GM23338 (cell line): ENCODE measurements at regions not wholly inside any gene's neighbourhood (a gene's known extent, or its start where the extent isn't known, plus 50 kb on each side); places are given as distances from the start of the nearest gene placed in this dataset.
A peak's percentile ranks its signal among the peaks of the same experiment; 100 is the strongest.

Experiments used
- ATAC-seq: fragments of 200-7000 bp; cut with Tn5 transposase; 3 replicates; pipeline ENCODE4 v1.9.1; 2020
- DNase-seq: peaks from one replicate; pipeline ENCODE4 v3.0.0-alpha.2; 2015; ENCODE audit warnings: low spot score
- H2AFZ ChIP-seq: fragments of 200-600 bp; sonication (generic); 2 replicates; pipeline ENCODE4 v1.8.0; 2016; ENCODE audit warnings: antibody characterized with exemption, mild to moderate bottlenecking, moderate library complexity
- H3F3A ChIP-seq: fragments of 200-600 bp; sonication (generic); replicated peaks from 2 replicates; pipeline ENCODE4 v1.8.0; 2017; ENCODE audit warnings: antibody characterized with exemption, mixed run types, low read depth
- H3K27ac ChIP-seq: fragments of 200-600 bp; sonication (generic); 2 replicates; pipeline ENCODE4 v1.6.1; 2016; ENCODE audit warnings: low read depth
- H3K27me3 ChIP-seq: fragments of 200-600 bp; sonication (generic); 2 replicates; pipeline ENCODE4 v1.8.0; 2016; ENCODE audit warnings: mild to moderate bottlenecking, mixed run types, moderate library complexity; ENCODE audit not compliant: insufficient read depth
- H3K36me3 ChIP-seq: fragments of 200-600 bp; sonication (generic); 2 replicates; pipeline ENCODE4 v1.8.0; 2016; ENCODE audit warnings: mild to moderate bottlenecking; ENCODE audit not compliant: insufficient read depth
- H3K4me1 ChIP-seq: fragments of 200-600 bp; sonication (generic); 2 replicates; pipeline ENCODE4 v1.8.0; 2016; ENCODE audit warnings: mild to moderate bottlenecking, moderate library complexity; ENCODE audit not compliant: insufficient read depth
- H3K4me2 ChIP-seq: fragments of 200-600 bp; sonication (generic); 2 replicates; pipeline ENCODE4 v1.7.1; 2017; ENCODE audit warnings: mixed run types
- H3K4me3 ChIP-seq: fragments of 200-600 bp; sonication (generic); 2 replicates; pipeline ENCODE4 v1.6.1; 2016; ENCODE audit warnings: mixed run types
- H3K79me2 ChIP-seq: fragments of 200-600 bp; sonication (generic); replicated peaks from 2 replicates; pipeline ENCODE4 v1.8.0; 2017; ENCODE audit warnings: mild to moderate bottlenecking; ENCODE audit not compliant: insufficient read depth
- H3K9me2 ChIP-seq: fragments of 200-600 bp; sonication (generic); 2 replicates; pipeline ENCODE4 v1.8.0; 2017; ENCODE audit not compliant: insufficient read depth
- H4K20me1 ChIP-seq: fragments of 200-600 bp; sonication (generic); replicated peaks from 2 replicates; pipeline ENCODE4 v1.8.0; 2017; ENCODE audit warnings: mild to moderate bottlenecking; ENCODE audit not compliant: insufficient read depth
- H3K27ac Mint-ChIP-seq: 2 replicates; pipeline ENCODE4 v1.8.0; 2020; ENCODE audit warnings: inconsistent platforms, mild to moderate bottlenecking, moderate library complexity, mixed read lengths
- H3K27me3 Mint-ChIP-seq: 3 replicates; pipeline ENCODE4 v1.8.0; 2022; ENCODE audit warnings: low read depth, mild to moderate bottlenecking, moderate library complexity, mixed read lengths, inconsistent platforms; ENCODE audit not compliant: insufficient read depth, poor library complexity
- H3K36me3 Mint-ChIP-seq: 3 replicates; pipeline ENCODE4 v1.8.0; 2021; ENCODE audit warnings: low read depth, mild to moderate bottlenecking, inconsistent platforms, moderate library complexity, mixed read lengths
- H3K4me1 Mint-ChIP-seq: 3 replicates; pipeline ENCODE4 v1.8.0; 2020; ENCODE audit warnings: mild to moderate bottlenecking, inconsistent platforms, mixed read lengths
- H3K4me3 Mint-ChIP-seq: 3 replicates; pipeline ENCODE4 v1.8.0; 2021; ENCODE audit warnings: moderate library complexity, mild to moderate bottlenecking, inconsistent platforms, mixed read lengths
- H3K9me3 Mint-ChIP-seq: 3 replicates; pipeline ENCODE4 v1.8.0; 2020; ENCODE audit warnings: moderate library complexity, mild to moderate bottlenecking, inconsistent platforms, mixed read lengths
- CREB1 ChIP-seq: fragments of 250-450 bp; sonication (Bioruptor Pico); IDR thresholded peaks from 2 replicates; pipeline ENCODE4 v1.5.0; 2020; ENCODE audit warnings: low read depth, mild to moderate bottlenecking, moderate library complexity
- CTCF ChIP-seq, 2 experiments: fragments of 200-600 bp in 1 of 2; sonication (generic) in 1 of 2; conservative IDR thresholded peaks; 2 replicates each; pipeline versions ENCODE4 v1.5.1 to v1.6.1; 2016 to 2017; ENCODE audit warnings: antibody characterized with exemption in 2 of 2, low read depth in 2 of 2, mild to moderate bottlenecking in 2 of 2, moderate library complexity in 1 of 2
- ETS1 ChIP-seq: IDR thresholded peaks from 2 replicates; pipeline ENCODE4 v1.6.1; 2016; ENCODE audit warnings: antibody characterized with exemption
- EZH2 ChIP-seq: fragments of 200-600 bp; sonication (generic); IDR thresholded peaks from one replicate; pipeline ENCODE4 v1.8.0; 2017; ENCODE audit warnings: antibody characterized with exemption, mild to moderate bottlenecking, low read depth; ENCODE audit not compliant: unreplicated experiment
- JUNB ChIP-seq: IDR thresholded peaks from one replicate; pipeline ENCODE4 v1.6.1; 2016; ENCODE audit warnings: antibody characterized with exemption; ENCODE audit not compliant: unreplicated experiment
- NANOG ChIP-seq: IDR thresholded peaks from 2 replicates; pipeline ENCODE4 v1.6.1; 2016; ENCODE audit warnings: antibody characterized with exemption, borderline replicate concordance
- POLR2AphosphoS5 ChIP-seq: IDR thresholded peaks from 2 replicates; pipeline ENCODE4 v1.6.1; 2016; ENCODE audit warnings: antibody characterized with exemption, low read depth
- STAT1 ChIP-seq: IDR thresholded peaks from one replicate; pipeline ENCODE4 v1.6.1; 2016; ENCODE audit warnings: antibody characterized with exemption; ENCODE audit not compliant: unreplicated experiment
- ZNF331 ChIP-seq: fragments of 250-450 bp; sonication (Bioruptor Pico); IDR thresholded peaks from 2 replicates; pipeline ENCODE4 v1.5.0; 2020; ENCODE audit warnings: low read depth, mild to moderate bottlenecking, moderate library complexity
- ZNF462 ChIP-seq: fragments of 250-450 bp; sonication (Bioruptor Pico); IDR thresholded peaks from 2 replicates; pipeline ENCODE4 v1.5.0; 2020; ENCODE audit warnings: mild to moderate bottlenecking, moderate library complexity

GRCh38 chr9:110088099-110088498 lies 119.9 kb downstream of the C9orf152 start:
- ATAC-seq (no peak), DNase-seq (no peak)
- Mint-ChIP-seq H3K4me1 (peaks cover 25% of the 10 kb centered on the region), H3K9me3 (no peaks in the 10 kb centered on the region; the same call in 1 of the 3 replicates), H3K4me3 (no peak overlapping the region), H3K36me3 (peaks cover 4% of the 10 kb centered on the region; the same call in 2 of the 3 replicates), H3K27me3 (no peaks in the 10 kb centered on the region), H3K27ac (peak overlapping the region; percentile 51; the same call in 1 of the 2 replicates)
- H3K79me2 ChIP-seq: peaks cover 78% of the 10 kb centered on the region
- no peak overlapping the region for H3K4me3 ChIP-seq
- H3K9me2 ChIP-seq: peaks cover 4% of the 10 kb centered on the region; the same call in 1 of the 2 replicates
- H2AFZ ChIP-seq: no peak overlapping the region
- peaks cover 3% of the 10 kb centered on the region; the same call in 1 of the 2 replicates for H4K20me1 ChIP-seq
- no peaks in the 10 kb centered on the region for H3K36me3 ChIP-seq
- no peaks in the 10 kb centered on the region for H3K27me3 ChIP-seq
- no peak overlapping the region for H3K4me2 ChIP-seq
- no peak for TF ChIP-seq CREB1 (CRISPR knock-in tag)
- TF ChIP-seq ZNF462: no peak
- TF ChIP-seq CTCF (conservative IDR thresholded peaks at IDR 0.05; ENCODE audit: low read depth in 2 of 2): no peak
- TF ChIP-seq ETS1: no peak
- TF ChIP-seq JUNB: no peak
- TF ChIP-seq NANOG: no peak
- no peak for TF ChIP-seq POLR2AphosphoS5
- TF ChIP-seq ZNF331 (CRISPR knock-in tag): no peak
- TF ChIP-seq EZH2: no peak
- no peak for TF ChIP-seq STAT1
- H3F3A ChIP-seq: no peaks in the 10 kb centered on the region
- no peak overlapping the region for H3K27ac ChIP-seq
- peaks cover 13% of the 10 kb centered on the region for H3K4me1 ChIP-seq
